M059J (cell line): ENCODE measurements at regions not wholly inside any gene's neighbourhood (a gene's known extent, or its start where the extent isn't known, plus 50 kb on each side); places are given as distances from the start of the nearest gene placed in this dataset.
"Not testable (repeated sequence)": the region's sequence is repeated elsewhere in the genome, so short reads cannot be mapped to it uniquely, and the experiment has no call there.

Source experiments
- DNase-seq: peaks from one replicate; pipeline ENCODE4 v3.0.0-alpha.2; 2012; ENCODE audit warnings: low read depth

GRCh38 chr5:17083276-17083675, 134.2 kb upstream of the BASP1 start:
- not testable (repeated sequence) for DNase-seq

- DNase-seq, result peak; percentile 85
Measured at GRCh38 chr5:17087035-17087434, 130.4 kb upstream of the BASP1 start.

- DNase-seq, result no peak
Measured at GRCh38 chr5:17088051-17088450, 129.4 kb upstream of the BASP1 start.

GRCh38 chr5:17089001-17089400, 128.4 kb upstream of the BASP1 start:
- DNase-seq, result no peak

GRCh38 chr5:17089690-17090089, 127.7 kb upstream of the BASP1 start:
- peak; percentile 86 for DNase-seq

GRCh38 chr5:17090839-17091238, 126.6 kb upstream of the BASP1 start:
- no peak for DNase-seq

- DNase-seq, result no peak
Measured at GRCh38 chr5:17094830-17095229, 122.6 kb upstream of the BASP1 start.

GRCh38 chr5:17096952-17097695, 120.3 kb upstream of the BASP1 start:
- no peak for DNase-seq

- DNase-seq, result no peak
Measured at GRCh38 chr5:17099946-17100345, 117.5 kb upstream of the BASP1 start.

GRCh38 chr5:17103461-17103860, 114.0 kb upstream of the BASP1 start:
- DNase-seq, result no peak

- peak; percentile 68 for DNase-seq
Measured at GRCh38 chr5:17105744-17106418, 111.5 kb upstream of the BASP1 start.

- DNase-seq, result no peak
Measured at GRCh38 chr5:17106521-17106920, 110.9 kb upstream of the BASP1 start.

GRCh38 chr5:17112091-17112716, 105.2 kb upstream of the BASP1 start:
- DNase-seq, result peak; percentile 39

- peak; percentile 95 for DNase-seq
Measured at GRCh38 chr5:17113174-17113958, 104.1 kb upstream of the BASP1 start.

GRCh38 chr5:17114233-17114632, 103.2 kb upstream of the BASP1 start:
- DNase-seq, result no peak

- DNase-seq, result no peak
Measured at GRCh38 chr5:17114715-17115599, 102.5 kb upstream of the BASP1 start.

GRCh38 chr5:17115855-17116254, 101.6 kb upstream of the BASP1 start:
- DNase-seq, result no peak

GRCh38 chr5:17118631-17119030, 98.8 kb upstream of the BASP1 start:
- peak; percentile 97 for DNase-seq

- no peak for DNase-seq
Measured at GRCh38 chr5:17120209-17120608, 97.2 kb upstream of the BASP1 start.

GRCh38 chr5:17121776-17122175, 95.7 kb upstream of the BASP1 start:
- DNase-seq, result no peak

GRCh38 chr5:17123010-17123409, 94.4 kb upstream of the BASP1 start:
- no peak for DNase-seq
